ENCODE measurements at regions not wholly inside any gene's neighbourhood (a gene's known extent, or its start where the extent isn't known, plus 50 kb on each side); places are given as distances from the start of the nearest gene placed in this dataset.

GRCh38 chr12:90683871-90684270 lies 271.1 kb downstream of the CCER1 start:
- Histone ChIP-seq H4K20me1 (ENCODE audit: control insufficient read depth, insufficient read depth, low read depth, low read length) (no peaks in the 10 kb centered on the region), H3F3A (ENCODE audit: control insufficient read depth, insufficient read depth) (no peaks in the 10 kb centered on the region), H3K4me2 (ENCODE audit: low read length) (no peak overlapping the region), H3K9me3 (ENCODE audit: control insufficient read depth, insufficient read depth, low read length) (no peaks in the 10 kb centered on the region), H3K27ac (ENCODE audit: low read depth, low read length) (no peak overlapping the region), H3K4me1 (ENCODE audit: control insufficient read depth, low read length) (no peaks in the 10 kb centered on the region), H3K36me3 (ENCODE audit: control insufficient read depth, low read length) (no peaks in the 10 kb centered on the region), H3K4me3 (ENCODE audit: low read length) (no peak overlapping the region), H3K79me2 (ENCODE audit: control insufficient read depth, low read length) (no peaks in the 10 kb centered on the region), H3K9me2 (replicated peaks; ENCODE audit: control insufficient read depth, low read length) (no peaks in the 10 kb centered on the region), H3K27me3 (ENCODE audit: control insufficient read depth, low read length) (no peaks in the 10 kb centered on the region)
- no peak for TF ChIP-seq EZH2phosphoT487 (IDR thresholded peaks at IDR 0.05; ENCODE audit: borderline replicate concordance, low read length)
- TF ChIP-seq, protein P1, sequence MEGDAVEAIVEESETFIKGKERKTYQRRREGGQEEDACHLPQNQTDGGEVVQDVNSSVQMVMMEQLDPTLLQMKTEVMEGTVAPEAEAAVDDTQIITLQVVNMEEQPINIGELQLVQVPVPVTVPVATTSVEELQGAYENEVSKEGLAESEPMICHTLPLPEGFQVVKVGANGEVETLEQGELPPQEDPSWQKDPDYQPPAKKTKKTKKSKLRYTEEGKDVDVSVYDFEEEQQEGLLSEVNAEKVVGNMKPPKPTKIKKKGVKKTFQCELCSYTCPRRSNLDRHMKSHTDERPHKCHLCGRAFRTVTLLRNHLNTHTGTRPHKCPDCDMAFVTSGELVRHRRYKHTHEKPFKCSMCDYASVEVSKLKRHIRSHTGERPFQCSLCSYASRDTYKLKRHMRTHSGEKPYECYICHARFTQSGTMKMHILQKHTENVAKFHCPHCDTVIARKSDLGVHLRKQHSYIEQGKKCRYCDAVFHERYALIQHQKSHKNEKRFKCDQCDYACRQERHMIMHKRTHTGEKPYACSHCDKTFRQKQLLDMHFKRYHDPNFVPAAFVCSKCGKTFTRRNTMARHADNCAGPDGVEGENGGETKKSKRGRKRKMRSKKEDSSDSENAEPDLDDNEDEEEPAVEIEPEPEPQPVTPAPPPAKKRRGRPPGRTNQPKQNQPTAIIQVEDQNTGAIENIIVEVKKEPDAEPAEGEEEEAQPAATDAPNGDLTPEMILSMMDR (IDR thresholded peaks at IDR 0.05; ENCODE audit: low read depth, low read length, poor library complexity, severe bottlenecking), result no peak

- Histone ChIP-seq H3K4me1 (ENCODE audit: control insufficient read depth, low read length) (no peaks in the 10 kb centered on the region), H3F3A (ENCODE audit: control insufficient read depth, insufficient read depth) (no peaks in the 10 kb centered on the region), H3K36me3 (ENCODE audit: control insufficient read depth, low read length) (no peaks in the 10 kb centered on the region), H3K27me3 (ENCODE audit: control insufficient read depth, low read length) (no peaks in the 10 kb centered on the region), H3K27ac (ENCODE audit: low read depth, low read length) (no peak overlapping the region), H3K79me2 (ENCODE audit: control insufficient read depth, low read length) (no peaks in the 10 kb centered on the region), H3K4me3 (ENCODE audit: low read length) (no peak overlapping the region), H3K9me2 (replicated peaks; ENCODE audit: control insufficient read depth, low read length) (no peaks in the 10 kb centered on the region), H3K4me2 (ENCODE audit: low read length) (no peak overlapping the region), H4K20me1 (ENCODE audit: control insufficient read depth, insufficient read depth, low read depth, low read length) (no peaks in the 10 kb centered on the region), H3K9me3 (ENCODE audit: control insufficient read depth, insufficient read depth, low read length) (no peaks in the 10 kb centered on the region)
- TF ChIP-seq, protein P1 (IDR thresholded peaks at IDR 0.05; ENCODE audit: low read depth, low read length, poor library complexity, severe bottlenecking), result no peak
- no peak for TF ChIP-seq EZH2phosphoT487 (IDR thresholded peaks at IDR 0.05; ENCODE audit: borderline replicate concordance, low read length)
These were observed 272.6 kb downstream of the CCER1 start for GRCh38 chr12:90682398-90682797.

DNA sequence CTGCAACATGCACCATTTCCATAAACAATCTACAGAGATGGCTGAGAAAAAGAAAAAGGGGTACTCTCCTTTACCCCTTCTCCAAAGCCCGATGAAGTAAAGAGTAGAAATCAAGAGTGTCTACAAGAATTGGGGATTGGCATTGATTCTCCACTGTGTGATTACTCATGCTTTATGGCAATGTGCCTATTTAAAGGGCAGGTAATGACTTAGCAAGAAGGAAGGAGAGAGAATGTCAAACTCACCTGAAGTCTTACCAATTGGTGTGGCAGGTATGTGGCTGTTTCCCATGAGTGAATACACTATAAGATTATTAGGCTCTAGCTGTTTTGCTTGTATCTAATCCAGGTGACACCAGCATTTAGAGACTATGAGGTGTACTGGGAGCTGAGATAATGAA lies 275.3 kb downstream of the CCER1 start:
- no peak overlapping the region for H3K27ac ChIP-seq (ENCODE audit: low read depth, low read length)
- H3K4me2 ChIP-seq (ENCODE audit: low read length), result no peak overlapping the region
- H3K79me2 ChIP-seq (ENCODE audit: control insufficient read depth, low read length), result no peaks in the 10 kb centered on the region
- no peaks in the 10 kb centered on the region for H3K36me3 ChIP-seq (ENCODE audit: control insufficient read depth, low read length)
- no peaks in the 10 kb centered on the region for H3K9me3 ChIP-seq (ENCODE audit: control insufficient read depth, insufficient read depth, low read length)
- TF ChIP-seq, protein P1 (IDR thresholded peaks at IDR 0.05; ENCODE audit: low read depth, low read length, poor library complexity, severe bottlenecking), result no peak
- TF ChIP-seq EZH2phosphoT487 (IDR thresholded peaks at IDR 0.05; ENCODE audit: borderline replicate concordance, low read length), result no peak
- no peaks in the 10 kb centered on the region for H3K4me1 ChIP-seq (ENCODE audit: control insufficient read depth, low read length)
- no peaks in the 10 kb centered on the region for H4K20me1 ChIP-seq (ENCODE audit: control insufficient read depth, insufficient read depth, low read depth, low read length)
- no peaks in the 10 kb centered on the region for H3K9me2 ChIP-seq (replicated peaks; ENCODE audit: control insufficient read depth, low read length)
- H3K4me3 ChIP-seq (ENCODE audit: low read length), result no peak overlapping the region
- no peaks in the 10 kb centered on the region for H3K27me3 ChIP-seq (ENCODE audit: control insufficient read depth, low read length)
- H3F3A ChIP-seq (ENCODE audit: control insufficient read depth, insufficient read depth), result no peaks in the 10 kb centered on the region

DNA sequence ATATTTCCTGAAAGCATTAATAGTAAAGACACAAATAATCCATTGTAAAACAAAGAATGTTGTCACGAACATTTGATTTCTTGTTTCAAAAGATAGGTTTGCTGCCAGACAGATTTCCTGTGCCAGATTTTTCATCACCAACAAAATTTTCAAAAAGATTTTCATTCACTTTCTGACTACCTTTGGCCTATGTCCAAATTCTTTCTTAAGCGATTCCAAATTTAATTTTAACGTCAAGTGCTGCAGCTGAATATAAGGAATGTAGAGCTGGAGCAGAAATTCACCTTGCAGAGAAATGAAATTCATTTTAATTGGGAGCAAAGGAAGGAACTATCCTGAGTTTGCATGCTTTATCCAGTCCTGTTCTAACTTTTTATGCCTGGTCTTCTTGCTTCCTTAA lies 277.4 kb downstream of the CCER1 start:
- Histone ChIP-seq H3K27me3 (ENCODE audit: control insufficient read depth, low read length) (no peaks in the 10 kb centered on the region), H3K27ac (ENCODE audit: low read depth, low read length) (no peak overlapping the region), H3K4me2 (ENCODE audit: low read length) (no peak overlapping the region)

More for the DNA sequence above, 277.4 kb downstream of the CCER1 start:
- no peaks in the 10 kb centered on the region for H4K20me1 ChIP-seq (ENCODE audit: control insufficient read depth, insufficient read depth, low read depth, low read length)
- H3K36me3 ChIP-seq (ENCODE audit: control insufficient read depth, low read length), result no peaks in the 10 kb centered on the region
- no peaks in the 10 kb centered on the region for H3K9me3 ChIP-seq (ENCODE audit: control insufficient read depth, insufficient read depth, low read length)
- no peaks in the 10 kb centered on the region for H3K4me1 ChIP-seq (ENCODE audit: control insufficient read depth, low read length)
- no peaks in the 10 kb centered on the region for H3F3A ChIP-seq (ENCODE audit: control insufficient read depth, insufficient read depth)
- no peak overlapping the region for H3K4me3 ChIP-seq (ENCODE audit: low read length)
- no peak for TF ChIP-seq EZH2phosphoT487 (IDR thresholded peaks at IDR 0.05; ENCODE audit: borderline replicate concordance, low read length)
- TF ChIP-seq, protein P1 (IDR thresholded peaks at IDR 0.05; ENCODE audit: low read depth, low read length, poor library complexity, severe bottlenecking), result no peak
- H3K79me2 ChIP-seq (ENCODE audit: control insufficient read depth, low read length), result no peaks in the 10 kb centered on the region
- H3K9me2 ChIP-seq (replicated peaks; ENCODE audit: control insufficient read depth, low read length), result no peaks in the 10 kb centered on the region
